Suprapubic skin (tissue), 4 donors: ENCODE measurements at regions not wholly inside any gene's neighbourhood (a gene's known extent, or its start where the extent isn't known, plus 50 kb on each side); places are given as distances from the start of the nearest gene placed in this dataset.

Source experiments
- DNase-seq, 2 donors: peaks; one replicate each; pipeline ENCODE4 v3.0.0-alpha.2; 2019; ENCODE audit warnings: low spot score in 2 of 2
- H3K27ac ChIP-seq: fragments of 200-600 bp; sonication (generic); one replicate; pipeline ENCODE4 v1.5.1; 2019
- H3K27me3 ChIP-seq: fragments of 200-600 bp; sonication (generic); one replicate; pipeline ENCODE4 v1.5.1; 2019
- H3K36me3 ChIP-seq: fragments of 200-600 bp; sonication (generic); one replicate; pipeline ENCODE4 v1.5.1; 2019
- H3K4me1 ChIP-seq: fragments of 200-600 bp; sonication (generic); one replicate; pipeline ENCODE4 v1.5.1; 2019
- H3K4me3 ChIP-seq: fragments of 200-600 bp; sonication (generic); one replicate; pipeline ENCODE4 v1.5.1; 2019; ENCODE audit warnings: mild to moderate bottlenecking
- H3K9me3 ChIP-seq: fragments of 200-600 bp; sonication (generic); one replicate; pipeline ENCODE4 v1.5.1; 2019
- EP300 ChIP-seq: sonication (generic); formaldehyde crosslinking; IDR thresholded peaks from one replicate; pipeline ENCODE4 v1.6.1; 2017; ENCODE audit warnings: antibody characterized with exemption
- POLR2A ChIP-seq, 2 donors: fragments of 450-650 bp; IDR thresholded peaks; one replicate each; pipeline ENCODE4 v1.6.1; 2017; ENCODE audit warnings: antibody characterized with exemption in 2 of 2, mild to moderate bottlenecking in 2 of 2, moderate library complexity in 2 of 2
- POLR2AphosphoS5 ChIP-seq, 3 donors: sonication (generic); formaldehyde crosslinking; IDR thresholded peaks; one replicate each; pipeline ENCODE4 v1.6.1; 2017; ENCODE audit warnings: antibody characterized with exemption in 3 of 3
- WGBS: methylation state at CpG from one replicate; pipeline ENCODE4 v1.1.5; 2018; 5-methylcytosine and 5-hydroxymethylcytosine counted together
- TF ChIP-seq, protein P1 (sequence below), 2 donors: fragments of 200-600 bp in 1 of 2; fragments of 450-650 bp in 1 of 2; sonication (generic) in 1 of 2; IDR thresholded peaks; one replicate each; pipeline ENCODE4 v1.5.1; 2016 to 2019; ENCODE audit warnings: antibody characterized with exemption in 2 of 2, mild to moderate bottlenecking in 1 of 2, moderate library complexity in 1 of 2

DNA sequence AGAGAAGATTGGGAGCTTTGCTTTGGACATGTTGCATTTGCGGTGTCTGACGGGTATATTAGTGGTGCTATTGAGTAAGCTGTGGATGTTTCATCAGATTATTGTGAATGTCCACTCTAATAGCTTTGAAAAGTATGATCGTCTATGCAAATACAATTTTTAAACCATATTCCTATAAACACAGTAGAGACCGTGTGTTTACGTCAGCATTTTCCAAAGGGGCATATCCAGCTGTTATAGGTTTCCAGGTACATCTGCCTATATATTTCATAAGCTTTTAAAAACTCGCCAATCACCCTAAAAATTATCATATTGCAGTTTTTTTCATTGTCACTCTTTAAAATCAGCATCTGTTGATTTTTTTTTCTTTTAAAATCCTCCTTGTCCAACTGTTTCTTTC is 91.7 kb downstream of the NKX2-1 start:
- Histone ChIP-seq H3K27ac (no peak overlapping the region), H3K36me3 (no peaks in the 10 kb centered on the region), H3K27me3 (no peaks in the 10 kb centered on the region), H3K4me3 (no peak overlapping the region), H3K4me1 (no peaks in the 10 kb centered on the region), H3K9me3 (no peaks in the 10 kb centered on the region)
- WGBS: 85% methylated on average over 6 of the region's 6 CpGs
- no peak for TF ChIP-seq POLR2AphosphoS5 (IDR thresholded peaks at IDR 0.05)
- no peak for TF ChIP-seq POLR2A (IDR thresholded peaks at IDR 0.05)
- no peak for TF ChIP-seq EP300
- TF ChIP-seq, protein P1, sequence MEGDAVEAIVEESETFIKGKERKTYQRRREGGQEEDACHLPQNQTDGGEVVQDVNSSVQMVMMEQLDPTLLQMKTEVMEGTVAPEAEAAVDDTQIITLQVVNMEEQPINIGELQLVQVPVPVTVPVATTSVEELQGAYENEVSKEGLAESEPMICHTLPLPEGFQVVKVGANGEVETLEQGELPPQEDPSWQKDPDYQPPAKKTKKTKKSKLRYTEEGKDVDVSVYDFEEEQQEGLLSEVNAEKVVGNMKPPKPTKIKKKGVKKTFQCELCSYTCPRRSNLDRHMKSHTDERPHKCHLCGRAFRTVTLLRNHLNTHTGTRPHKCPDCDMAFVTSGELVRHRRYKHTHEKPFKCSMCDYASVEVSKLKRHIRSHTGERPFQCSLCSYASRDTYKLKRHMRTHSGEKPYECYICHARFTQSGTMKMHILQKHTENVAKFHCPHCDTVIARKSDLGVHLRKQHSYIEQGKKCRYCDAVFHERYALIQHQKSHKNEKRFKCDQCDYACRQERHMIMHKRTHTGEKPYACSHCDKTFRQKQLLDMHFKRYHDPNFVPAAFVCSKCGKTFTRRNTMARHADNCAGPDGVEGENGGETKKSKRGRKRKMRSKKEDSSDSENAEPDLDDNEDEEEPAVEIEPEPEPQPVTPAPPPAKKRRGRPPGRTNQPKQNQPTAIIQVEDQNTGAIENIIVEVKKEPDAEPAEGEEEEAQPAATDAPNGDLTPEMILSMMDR (IDR thresholded peaks at IDR 0.05): no peak
- no peak for DNase-seq

DNA sequence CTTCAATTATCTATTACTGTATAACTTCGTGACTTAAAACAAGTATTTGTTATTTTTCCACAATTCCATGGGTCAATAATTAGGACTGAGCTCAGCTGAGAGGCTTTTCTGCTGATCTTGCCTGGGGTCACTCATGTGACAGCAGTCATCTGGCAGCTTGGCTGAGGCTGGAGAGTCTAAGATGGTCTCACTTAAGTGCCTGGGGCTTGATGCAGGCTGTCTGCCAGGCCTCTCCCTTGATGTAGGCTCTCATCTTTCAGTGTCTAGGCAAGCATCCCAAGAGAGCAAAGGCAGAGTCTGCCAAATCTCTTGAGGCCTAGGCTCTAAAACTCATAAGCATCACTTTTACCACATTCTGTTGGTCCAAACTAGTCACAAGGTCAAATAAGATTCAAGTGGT is 93.2 kb downstream of the NKX2-1 start:
- Histone ChIP-seq H3K9me3 (no peaks in the 10 kb centered on the region), H3K27me3 (no peaks in the 10 kb centered on the region), H3K36me3 (no peaks in the 10 kb centered on the region), H3K4me3 (no peak overlapping the region), H3K4me1 (no peaks in the 10 kb centered on the region), H3K27ac (no peak overlapping the region)
- no peak for DNase-seq
- no peak for TF ChIP-seq POLR2AphosphoS5 (IDR thresholded peaks at IDR 0.05)
- TF ChIP-seq EP300: no peak
- no peak for TF ChIP-seq POLR2A (IDR thresholded peaks at IDR 0.05)
- TF ChIP-seq, protein P1 (IDR thresholded peaks at IDR 0.05): no peak
- 83% methylated on average over 1 of the region's 1 CpG for WGBS

DNA sequence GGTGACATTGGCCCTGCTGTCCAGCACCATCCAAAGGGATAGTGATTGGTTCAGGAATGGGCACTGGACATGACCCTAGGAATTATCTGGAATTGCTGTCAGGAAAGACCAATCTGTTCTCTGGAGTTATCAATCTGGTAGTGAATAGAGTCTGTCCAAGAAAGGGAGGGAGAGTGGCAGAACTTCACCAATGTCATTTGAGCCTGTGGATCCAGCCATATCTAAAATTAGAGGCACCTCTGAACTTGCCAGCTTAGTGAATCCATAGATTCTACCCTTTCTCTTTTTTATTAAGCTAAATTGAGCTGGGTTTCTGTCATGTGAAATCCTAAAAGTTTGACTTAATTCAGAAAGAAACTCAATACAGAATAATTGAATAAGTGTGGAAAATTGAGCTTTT is 93.9 kb downstream of the NKX2-1 start:
- Histone ChIP-seq H3K36me3 (no peaks in the 10 kb centered on the region), H3K9me3 (no peaks in the 10 kb centered on the region), H3K4me3 (no peak overlapping the region), H3K27ac (no peak overlapping the region), H3K4me1 (no peaks in the 10 kb centered on the region), H3K27me3 (no peaks in the 10 kb centered on the region)
- TF ChIP-seq POLR2AphosphoS5 (IDR thresholded peaks at IDR 0.05): no peak
- TF ChIP-seq EP300: no peak
- no peak for TF ChIP-seq POLR2A (IDR thresholded peaks at IDR 0.05)
- DNase-seq: no peak

DNA sequence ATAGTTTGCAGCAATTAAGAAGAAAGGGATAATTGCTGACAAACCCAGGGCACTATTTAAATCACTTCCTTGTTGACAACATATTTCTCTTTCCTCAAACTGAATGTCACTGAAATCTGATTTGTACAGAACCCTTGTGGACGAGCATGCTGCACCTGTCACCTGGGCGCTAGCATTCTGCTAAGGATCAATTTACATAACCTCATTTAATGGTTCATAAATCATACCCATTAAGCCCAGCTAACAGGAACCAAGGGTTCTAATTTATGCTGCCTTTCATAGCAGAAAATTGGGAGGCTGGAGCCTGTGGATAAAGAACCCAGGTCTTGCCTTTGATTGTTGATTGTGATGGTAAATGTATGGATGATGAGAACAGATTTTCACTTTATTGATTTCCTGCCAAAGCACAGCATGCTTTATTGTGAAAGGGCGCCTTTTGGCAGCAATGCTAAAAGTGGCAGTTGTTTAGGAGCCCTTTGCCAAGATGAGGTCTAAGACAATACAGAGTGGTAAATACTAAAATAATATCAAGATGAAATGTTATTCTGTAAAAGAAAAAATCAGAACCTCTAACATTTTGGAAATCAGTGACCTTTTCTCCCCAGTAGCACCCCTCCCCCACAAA is 95.4 kb downstream of the NKX2-1 start:
- TF ChIP-seq POLR2A (IDR thresholded peaks at IDR 0.05) (no peak), EP300 (no peak), POLR2AphosphoS5 (IDR thresholded peaks at IDR 0.05) (no peak)
- TF ChIP-seq, protein P1 (IDR thresholded peaks at IDR 0.05): no peak
- Histone ChIP-seq H3K9me3 (no peaks in the 10 kb centered on the region), H3K36me3 (no peaks in the 10 kb centered on the region), H3K27me3 (no peaks in the 10 kb centered on the region), H3K27ac (no peak overlapping the region), H3K4me3 (no peak overlapping the region), H3K4me1 (no peaks in the 10 kb centered on the region)
- DNase-seq: no peak
- WGBS: 66% methylated on average over 3 of the region's 3 CpGs

DNA sequence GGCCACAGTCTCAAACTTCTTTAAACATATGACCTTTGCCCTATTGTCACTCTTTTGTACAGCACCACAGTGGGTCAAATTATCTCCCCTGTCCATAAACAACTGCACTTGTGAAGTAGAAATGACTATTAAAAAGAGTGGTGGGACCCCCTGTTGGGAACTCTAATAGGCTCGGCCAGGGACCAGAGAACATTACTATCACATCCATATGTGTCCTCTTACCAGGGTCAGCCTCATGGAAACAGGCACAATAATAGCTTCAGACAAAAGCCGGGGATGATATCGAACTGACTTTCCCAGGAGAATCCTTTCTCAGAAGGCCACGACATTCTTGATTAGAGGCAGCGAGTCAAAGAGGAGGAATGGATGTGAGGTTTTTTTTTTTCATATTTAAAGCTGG is 96.6 kb downstream of the NKX2-1 start:
- no peak for DNase-seq
- Histone ChIP-seq H3K4me1 (no peaks in the 10 kb centered on the region), H3K27me3 (no peaks in the 10 kb centered on the region), H3K36me3 (no peaks in the 10 kb centered on the region), H3K9me3 (no peaks in the 10 kb centered on the region), H3K4me3 (no peak overlapping the region), H3K27ac (no peak overlapping the region)
- TF ChIP-seq POLR2AphosphoS5 (IDR thresholded peaks at IDR 0.05) (no peak), EP300 (no peak), POLR2A (IDR thresholded peaks at IDR 0.05) (no peak)
- TF ChIP-seq, protein P1 (IDR thresholded peaks at IDR 0.05): no peak
- 70% methylated on average over 5 of the region's 5 CpGs for WGBS
